ENCODE measurements at regions not wholly inside any gene's neighbourhood (a gene's known extent, or its start where the extent isn't known, plus 50 kb on each side); places are given as distances from the start of the nearest gene placed in this dataset.

DNA sequence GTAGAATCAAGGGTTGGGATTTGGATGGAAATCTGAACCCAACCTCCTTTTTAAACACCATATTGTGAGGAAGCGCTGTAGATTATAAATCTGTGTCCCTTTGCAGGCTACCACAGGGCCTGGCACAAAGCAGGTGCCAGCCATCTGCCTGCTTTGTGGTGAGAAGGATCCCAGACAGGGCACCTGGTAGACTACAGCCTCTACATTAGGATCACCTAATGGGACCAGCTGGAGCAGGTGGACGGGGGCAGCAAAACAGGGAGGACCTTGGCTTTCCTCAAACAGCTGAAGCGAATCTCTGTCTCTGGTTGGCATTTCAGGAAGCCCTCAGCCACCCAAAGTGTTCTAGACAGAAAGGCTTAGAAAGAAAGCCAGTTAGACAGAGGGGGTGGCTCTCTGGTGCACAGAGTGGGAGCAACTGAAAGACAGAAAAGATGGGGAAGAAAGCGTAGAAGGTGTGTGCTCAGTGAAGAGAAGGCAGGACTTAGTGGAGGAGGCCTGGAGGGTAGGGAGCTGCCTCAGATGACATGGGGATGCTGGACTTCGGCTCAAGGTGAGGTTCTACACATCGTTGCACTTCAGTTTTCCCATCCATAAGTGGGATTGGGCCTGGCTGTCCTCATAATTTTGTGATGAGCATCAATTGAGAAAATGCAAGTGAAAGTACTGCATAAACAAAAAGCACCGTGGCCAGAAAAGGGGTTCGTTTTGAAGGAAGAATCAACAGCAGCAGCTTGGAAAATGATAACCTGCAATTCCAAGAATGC, 350.8 kb downstream of the CYRIA start:
- TF ChIP-seq, protein P1, sequence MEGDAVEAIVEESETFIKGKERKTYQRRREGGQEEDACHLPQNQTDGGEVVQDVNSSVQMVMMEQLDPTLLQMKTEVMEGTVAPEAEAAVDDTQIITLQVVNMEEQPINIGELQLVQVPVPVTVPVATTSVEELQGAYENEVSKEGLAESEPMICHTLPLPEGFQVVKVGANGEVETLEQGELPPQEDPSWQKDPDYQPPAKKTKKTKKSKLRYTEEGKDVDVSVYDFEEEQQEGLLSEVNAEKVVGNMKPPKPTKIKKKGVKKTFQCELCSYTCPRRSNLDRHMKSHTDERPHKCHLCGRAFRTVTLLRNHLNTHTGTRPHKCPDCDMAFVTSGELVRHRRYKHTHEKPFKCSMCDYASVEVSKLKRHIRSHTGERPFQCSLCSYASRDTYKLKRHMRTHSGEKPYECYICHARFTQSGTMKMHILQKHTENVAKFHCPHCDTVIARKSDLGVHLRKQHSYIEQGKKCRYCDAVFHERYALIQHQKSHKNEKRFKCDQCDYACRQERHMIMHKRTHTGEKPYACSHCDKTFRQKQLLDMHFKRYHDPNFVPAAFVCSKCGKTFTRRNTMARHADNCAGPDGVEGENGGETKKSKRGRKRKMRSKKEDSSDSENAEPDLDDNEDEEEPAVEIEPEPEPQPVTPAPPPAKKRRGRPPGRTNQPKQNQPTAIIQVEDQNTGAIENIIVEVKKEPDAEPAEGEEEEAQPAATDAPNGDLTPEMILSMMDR (conservative IDR thresholded peaks at IDR 0.05; ENCODE audit: low read length): no peak
- no peak for TF ChIP-seq EZH2phosphoT487 (IDR thresholded peaks at IDR 0.05; ENCODE audit: borderline replicate concordance)
- no peak overlapping the region for H3K4me2 ChIP-seq (ENCODE audit: low read depth, low read length, poor library complexity, severe bottlenecking)
- H3K27me3 ChIP-seq (ENCODE audit: insufficient read depth, low read length, poor library complexity, severe bottlenecking): no peaks in the 10 kb centered on the region
- no peak overlapping the region for H2AFZ ChIP-seq (ENCODE audit: low read length)
- H3K79me2 ChIP-seq (ENCODE audit: insufficient read depth, low read length): no peaks in the 10 kb centered on the region
- H3F3A ChIP-seq (ENCODE audit: low read depth): no peaks in the 10 kb centered on the region
- no peaks in the 10 kb centered on the region for H4K20me1 ChIP-seq (ENCODE audit: insufficient read depth, low read length, poor library complexity, severe bottlenecking)
- no peaks in the 10 kb centered on the region for H3K36me3 ChIP-seq (ENCODE audit: insufficient read depth, low read length)
- H3K9me2 ChIP-seq (replicated peaks; ENCODE audit: low read depth, low read length): no peaks in the 10 kb centered on the region
- H3K4me3 ChIP-seq (ENCODE audit: low read length, poor library complexity, severe bottlenecking): no peak overlapping the region
- peaks cover 26% of the 10 kb centered on the region for H3K4me1 ChIP-seq (ENCODE audit: insufficient read depth, low read length, poor library complexity, severe bottlenecking)
- no peaks in the 10 kb centered on the region for H3K9me3 ChIP-seq (ENCODE audit: insufficient read depth, low read depth, low read length)
- H3K9ac ChIP-seq (ENCODE audit: low read depth, low read length, poor library complexity, severe bottlenecking): no peak overlapping the region

DNA sequence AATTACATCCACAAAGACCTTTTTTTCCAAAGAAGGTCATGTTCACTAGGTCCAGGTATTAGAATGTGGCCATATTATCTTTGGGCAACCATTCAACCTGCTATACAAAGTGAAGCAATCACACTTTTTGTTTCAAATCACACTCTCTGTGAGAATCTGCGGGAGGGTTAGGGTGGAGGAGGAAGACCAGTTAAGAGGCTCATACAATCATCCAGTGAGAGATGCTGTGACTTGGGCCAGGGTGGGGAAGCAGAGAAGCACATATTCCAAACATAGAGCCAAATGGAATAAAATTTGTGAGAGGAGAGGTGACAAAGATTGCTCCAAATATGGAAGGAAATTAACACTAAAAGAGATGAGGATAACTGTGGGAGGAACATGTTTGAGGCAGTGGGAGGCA, 351.6 kb downstream of the CYRIA start:
- no peaks in the 10 kb centered on the region for H3K79me2 ChIP-seq (ENCODE audit: insufficient read depth, low read length)
- TF ChIP-seq EZH2phosphoT487 (IDR thresholded peaks at IDR 0.05; ENCODE audit: borderline replicate concordance): no peak
- TF ChIP-seq, protein P1 (conservative IDR thresholded peaks at IDR 0.05; ENCODE audit: low read length): no peak
- no peaks in the 10 kb centered on the region for H3K9me3 ChIP-seq (ENCODE audit: insufficient read depth, low read depth, low read length)

DNA sequence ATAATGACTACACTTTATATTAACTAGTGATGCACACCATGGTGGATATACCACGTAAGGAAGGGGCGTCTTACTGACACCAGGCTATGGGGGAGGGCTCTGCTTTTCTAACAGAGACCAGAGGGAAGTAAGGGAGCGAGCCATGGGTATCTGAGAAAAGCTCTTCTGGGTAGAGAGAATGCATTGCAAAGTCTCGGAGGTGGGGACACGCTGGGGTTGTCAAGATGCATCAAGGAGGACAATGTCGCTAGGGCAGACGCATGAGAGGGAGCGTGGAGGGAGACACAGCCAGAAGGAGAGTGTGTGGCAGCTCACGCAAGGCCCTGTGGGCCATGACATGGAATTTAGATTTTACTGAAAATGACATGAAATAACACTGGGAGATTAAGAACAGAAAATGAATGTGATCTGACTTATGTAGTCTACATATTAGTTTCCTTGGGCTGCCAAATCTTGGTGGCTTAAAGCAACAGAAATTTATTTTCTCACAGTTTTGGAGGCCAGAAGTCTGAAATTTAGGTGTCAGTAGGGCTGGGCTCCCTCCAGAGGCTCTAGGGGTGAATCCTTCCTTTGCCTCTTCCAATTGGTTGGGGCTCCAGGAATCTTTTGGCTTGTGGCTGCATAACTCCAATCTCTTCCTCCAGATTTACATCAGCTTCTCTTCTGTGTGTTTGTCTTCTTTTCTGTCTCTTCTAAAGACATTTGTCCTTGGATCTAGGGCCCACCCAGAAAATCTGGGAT, 352.2 kb downstream of the CYRIA start:
- Histone ChIP-seq H3K9me3 (ENCODE audit: insufficient read depth, low read depth, low read length) (no peaks in the 10 kb centered on the region), H3K4me1 (ENCODE audit: insufficient read depth, low read length, poor library complexity, severe bottlenecking) (peaks cover 21% of the 10 kb centered on the region), H3K36me3 (ENCODE audit: insufficient read depth, low read length) (no peaks in the 10 kb centered on the region), H3K27me3 (ENCODE audit: insufficient read depth, low read length, poor library complexity, severe bottlenecking) (no peaks in the 10 kb centered on the region), H3K4me2 (ENCODE audit: low read depth, low read length, poor library complexity, severe bottlenecking) (no peak overlapping the region), H3F3A (ENCODE audit: low read depth) (no peaks in the 10 kb centered on the region), H3K4me3 (ENCODE audit: low read length, poor library complexity, severe bottlenecking) (no peak overlapping the region), H3K9ac (ENCODE audit: low read depth, low read length, poor library complexity, severe bottlenecking) (no peak overlapping the region), H4K20me1 (ENCODE audit: insufficient read depth, low read length, poor library complexity, severe bottlenecking) (no peaks in the 10 kb centered on the region), H2AFZ (ENCODE audit: low read length) (no peak overlapping the region), H3K9me2 (replicated peaks; ENCODE audit: low read depth, low read length) (no peaks in the 10 kb centered on the region), H3K79me2 (ENCODE audit: insufficient read depth, low read length) (no peaks in the 10 kb centered on the region)
- TF ChIP-seq, protein P1 (conservative IDR thresholded peaks at IDR 0.05; ENCODE audit: low read length): no peak
- no peak for TF ChIP-seq EZH2phosphoT487 (IDR thresholded peaks at IDR 0.05; ENCODE audit: borderline replicate concordance)

More for the DNA sequence above, 351.6 kb downstream of the CYRIA start:
- H4K20me1 ChIP-seq (ENCODE audit: insufficient read depth, low read length, poor library complexity, severe bottlenecking): no peaks in the 10 kb centered on the region
- no peaks in the 10 kb centered on the region for H3K9me2 ChIP-seq (replicated peaks; ENCODE audit: low read depth, low read length)
- no peak overlapping the region for H3K4me2 ChIP-seq (ENCODE audit: low read depth, low read length, poor library complexity, severe bottlenecking)
- peaks cover 26% of the 10 kb centered on the region for H3K4me1 ChIP-seq (ENCODE audit: insufficient read depth, low read length, poor library complexity, severe bottlenecking)
- H3K4me3 ChIP-seq (ENCODE audit: low read length, poor library complexity, severe bottlenecking): no peak overlapping the region
- no peaks in the 10 kb centered on the region for H3K36me3 ChIP-seq (ENCODE audit: insufficient read depth, low read length)
- H3F3A ChIP-seq (ENCODE audit: low read depth): no peaks in the 10 kb centered on the region
- H3K9ac ChIP-seq (ENCODE audit: low read depth, low read length, poor library complexity, severe bottlenecking): no peak overlapping the region
- H2AFZ ChIP-seq (ENCODE audit: low read length): no peak overlapping the region
- no peaks in the 10 kb centered on the region for H3K27me3 ChIP-seq (ENCODE audit: insufficient read depth, low read length, poor library complexity, severe bottlenecking)
